Activated T-cell treated with anti-CD3 and anti-CD28 coated beads for 24 hours (primary cell): ENCODE measurements at regions not wholly inside any gene's neighbourhood (a gene's known extent, or its start where the extent isn't known, plus 50 kb on each side); places are given as distances from the start of the nearest gene placed in this dataset.

Experiments used
- DNase-seq: peaks from one replicate; pipeline ENCODE4 v3.0.0-alpha.2; 2020; ENCODE audit warnings: low read depth

DNA sequence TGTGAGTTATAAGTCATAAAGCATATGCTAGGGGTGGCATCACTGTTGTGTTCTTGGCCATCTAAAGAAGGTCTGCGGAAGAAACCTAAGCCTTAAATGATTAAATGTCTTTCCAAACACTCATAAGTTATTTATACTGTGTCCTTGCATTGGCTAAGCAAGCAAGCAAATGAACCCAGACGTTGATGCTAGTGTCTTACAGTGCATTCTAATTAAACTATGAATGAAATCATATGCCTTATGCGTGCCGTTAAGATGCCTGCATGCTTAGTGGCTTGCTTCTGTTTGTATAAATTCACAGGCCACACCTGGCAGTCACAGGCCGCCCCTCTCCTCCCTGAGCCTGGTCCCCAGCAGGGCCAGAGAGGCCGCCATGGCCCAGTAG is 49.9 kb downstream of the RIN2 start:
- DNase-seq, result no peak

- no peak for DNase-seq
Observed at GRCh38 chr20:19808498-19808897, 50.4 kb downstream of the RIN2 start.

GRCh38 chr20:19809505-19809904 is 51.4 kb downstream of the RIN2 start:
- no peak for DNase-seq

- no peak for DNase-seq
Observed at GRCh38 chr20:19811231-19811630, 53.2 kb downstream of the RIN2 start.

DNA sequence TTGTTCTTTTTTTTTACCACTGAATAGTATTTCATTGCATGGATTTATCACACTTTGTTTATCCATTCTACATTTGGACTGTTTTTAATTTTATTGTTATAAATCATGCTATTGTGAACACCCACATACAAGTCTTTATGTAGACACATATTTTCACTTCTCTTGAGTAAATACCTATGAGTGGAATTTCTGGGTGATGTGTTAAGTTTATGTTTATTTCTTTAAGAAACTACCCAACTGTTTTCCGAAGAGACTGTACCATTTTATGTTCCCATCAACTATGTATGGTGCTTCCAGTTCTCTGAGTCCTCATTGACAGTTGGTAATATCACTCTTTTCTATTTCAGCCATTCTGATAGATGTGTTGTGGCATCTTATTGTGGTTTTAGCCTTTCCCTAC is 54.0 kb downstream of the RIN2 start:
- DNase-seq, result no peak

GRCh38 chr20:19812696-19813095 is 54.6 kb downstream of the RIN2 start:
- DNase-seq, result no peak

DNA sequence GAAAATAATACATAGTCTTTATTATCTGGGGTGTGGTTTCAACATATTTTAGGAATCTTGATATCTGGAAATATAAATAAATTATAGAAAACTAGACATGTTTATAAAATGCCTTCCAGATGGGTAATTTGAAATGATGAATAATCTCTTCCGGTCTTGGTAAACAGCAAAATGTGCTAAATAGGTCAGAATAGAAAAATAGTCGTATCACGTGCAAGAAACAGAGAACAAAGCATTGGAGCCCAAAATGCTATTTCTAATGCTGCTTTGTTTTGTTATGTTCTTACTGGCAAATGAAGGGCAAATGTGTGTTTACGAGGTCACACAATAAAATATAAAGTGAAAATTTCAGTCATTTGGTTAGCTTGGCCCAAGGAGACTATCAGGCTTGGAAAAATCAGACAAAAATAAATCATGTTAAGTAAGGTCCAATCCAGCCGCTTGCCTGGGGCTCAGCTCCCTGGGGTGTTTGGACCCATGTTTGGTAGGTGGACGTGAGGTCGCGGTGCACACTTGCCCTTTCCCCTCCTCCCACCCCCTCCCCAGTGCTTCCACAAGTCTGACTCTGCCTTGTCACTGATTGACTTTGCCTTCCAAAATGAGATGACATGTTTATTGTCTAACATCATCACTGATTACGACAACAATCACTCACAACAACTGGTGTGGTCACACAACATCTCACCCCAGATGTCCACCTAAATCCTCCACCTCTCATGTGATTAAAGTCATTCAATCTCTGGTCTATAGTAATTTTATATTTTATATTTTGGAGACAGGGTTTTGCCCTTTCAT is 56.0 kb downstream of the RIN2 start:
- DNase-seq, result no peak

DNA sequence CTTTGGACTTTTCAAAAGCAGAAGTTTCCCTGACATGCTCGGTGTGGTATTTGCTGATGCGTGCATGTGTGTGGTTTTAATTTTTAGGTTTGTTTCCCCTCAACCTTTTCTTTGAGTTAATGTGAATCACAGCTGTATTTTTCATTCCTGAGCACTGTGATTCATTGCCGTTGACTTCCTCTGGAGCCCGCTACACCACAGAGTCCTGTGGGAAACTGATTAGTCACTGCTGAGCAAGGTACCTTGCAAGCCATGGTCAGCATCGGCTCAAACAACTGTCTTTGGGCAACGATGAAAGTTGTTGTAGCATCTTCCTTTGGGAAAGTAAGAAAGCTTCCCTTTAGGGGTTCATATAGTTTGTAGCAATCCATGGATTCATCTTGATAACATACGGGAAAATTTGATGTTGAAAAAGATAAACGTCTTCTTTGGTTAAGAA is 57.5 kb downstream of the RIN2 start:
- DNase-seq, result no peak

GRCh38 chr20:19816386-19816785 is 58.3 kb downstream of the RIN2 start:
- no peak for DNase-seq

DNA sequence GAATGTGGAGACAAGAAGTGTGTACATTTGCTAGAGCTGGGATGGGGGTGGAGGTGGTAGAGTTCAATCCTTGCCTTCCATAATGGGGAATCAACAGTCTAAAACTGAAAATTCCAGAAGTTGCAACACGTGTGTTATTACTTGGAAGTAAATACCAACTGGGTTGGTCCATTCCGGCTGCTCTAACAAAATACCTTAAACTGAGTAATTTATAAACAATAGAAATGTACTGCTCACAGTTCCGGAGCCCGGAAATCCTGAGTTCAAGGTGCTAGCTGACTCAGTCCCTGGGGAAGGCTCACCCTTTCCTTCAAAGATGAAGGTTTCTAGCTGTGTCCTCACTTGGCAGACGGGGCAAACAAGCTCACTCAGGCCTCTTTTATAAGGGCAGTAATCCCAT is 59.0 kb downstream of the RIN2 start:
- DNase-seq, result no peak

GRCh38 chr20:19819149-19819548 is 61.1 kb downstream of the RIN2 start:
- DNase-seq, result no peak

DNA sequence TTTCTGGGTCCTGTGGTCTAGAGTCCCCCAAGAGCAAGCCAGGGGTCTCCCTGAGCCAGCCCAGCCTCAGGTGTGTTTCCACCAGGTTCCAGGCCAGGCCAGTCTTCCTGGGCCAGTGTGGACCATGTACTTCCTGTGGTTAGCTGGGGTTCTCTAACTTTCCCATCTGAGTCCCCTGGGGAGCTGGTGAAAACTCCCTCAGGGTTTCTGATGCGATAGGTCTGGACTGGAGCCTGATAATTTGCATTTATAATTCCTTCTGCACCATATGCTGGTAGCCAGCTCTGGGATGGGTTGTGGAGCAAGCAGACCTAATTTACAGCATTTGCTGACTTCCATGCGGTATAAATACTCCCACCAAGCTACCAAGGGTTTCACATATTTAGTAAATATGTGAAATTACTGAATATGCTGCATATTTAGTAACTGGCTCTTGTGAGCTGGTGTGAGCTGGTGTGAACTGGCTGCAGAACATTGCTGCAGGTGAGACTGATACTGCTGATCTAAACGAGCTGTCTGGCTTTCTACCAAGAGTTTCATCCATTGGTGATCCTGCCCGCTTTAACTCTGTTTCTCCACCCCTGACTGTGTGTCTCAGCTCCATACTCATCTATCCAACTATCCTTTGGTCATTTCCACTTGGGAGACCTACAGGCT is 62.6 kb downstream of the RIN2 start:
- DNase-seq, result no peak

- DNase-seq, result no peak
Observed at GRCh38 chr20:19821606-19822005, 63.5 kb downstream of the RIN2 start.

DNA sequence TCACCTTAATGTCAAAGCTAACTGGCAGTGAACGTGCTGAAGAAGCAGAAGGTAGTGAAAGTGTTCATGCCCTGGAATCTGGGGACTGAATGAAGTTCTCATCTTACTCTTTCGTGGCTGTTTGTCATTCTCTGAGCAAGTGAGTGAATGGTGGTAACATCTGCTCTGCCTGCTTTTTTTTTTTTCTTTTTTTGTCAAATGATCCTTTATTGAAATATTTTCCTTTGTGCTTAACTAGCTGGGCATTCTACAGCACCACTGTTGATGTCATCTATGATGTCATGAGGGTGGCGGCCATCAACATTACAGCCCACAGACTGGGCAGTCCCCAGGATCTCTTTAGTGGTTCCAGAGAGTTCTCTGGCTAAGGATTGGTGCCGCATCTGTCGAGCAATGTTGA is 65.2 kb downstream of the RIN2 start:
- DNase-seq, result no peak

GRCh38 chr20:19823971-19824370 is 65.9 kb downstream of the RIN2 start:
- no peak for DNase-seq

DNA sequence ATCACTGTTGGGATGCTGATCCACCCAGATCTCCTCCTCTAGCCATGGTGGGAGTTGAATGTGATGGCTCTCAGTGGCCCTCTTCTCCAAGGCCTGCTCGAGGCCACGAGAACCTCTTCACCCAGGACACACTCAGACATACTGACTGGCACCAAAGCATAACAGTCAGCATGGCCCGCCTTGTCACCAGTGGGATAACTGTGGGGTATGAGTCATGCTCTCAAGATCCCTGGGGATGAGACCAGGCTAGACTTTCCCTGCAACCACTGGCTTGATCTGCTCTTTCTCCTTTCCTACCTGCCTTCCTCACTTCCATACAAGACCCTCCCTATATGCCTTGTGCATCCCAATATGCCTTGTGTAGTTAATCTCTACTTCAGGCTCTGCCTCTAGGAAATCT is 66.8 kb downstream of the RIN2 start:
- DNase-seq, result no peak

DNA sequence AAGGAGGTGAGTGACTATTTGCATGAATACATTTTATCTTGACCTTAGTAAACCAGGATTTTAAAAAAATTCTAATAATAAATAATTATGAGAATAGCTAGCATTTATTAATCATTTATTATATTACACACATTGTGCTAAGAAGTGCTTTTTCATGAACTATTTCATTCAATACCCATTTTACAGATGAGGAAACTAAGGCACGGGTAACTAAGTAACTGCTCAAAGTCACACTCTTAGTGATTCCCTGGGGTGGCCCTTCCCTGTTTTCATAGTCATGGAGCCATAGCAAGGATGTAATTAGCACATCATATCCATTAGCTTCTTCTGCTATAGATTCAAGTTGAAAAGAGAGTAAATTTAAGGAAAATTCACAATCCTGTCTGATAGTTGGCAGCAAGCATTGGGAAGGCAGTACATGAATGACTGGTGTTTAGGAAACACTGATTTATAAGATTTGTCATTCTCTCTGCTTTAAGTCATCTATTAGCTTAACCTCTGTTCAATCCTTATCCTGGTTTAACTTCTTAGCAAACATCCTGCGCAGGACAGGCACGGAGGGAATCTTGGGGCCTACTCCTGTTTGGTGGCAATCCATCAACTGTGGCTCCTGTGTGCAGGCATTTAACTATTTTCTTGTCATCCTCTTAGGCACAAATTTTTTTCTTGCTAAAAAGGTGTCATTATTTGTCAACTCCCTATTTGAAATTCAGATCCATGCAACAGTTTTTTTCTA is 68.3 kb downstream of the RIN2 start:
- DNase-seq, result no peak

GRCh38 chr20:19827818-19828217 is 69.8 kb downstream of the RIN2 start:
- DNase-seq, result no peak

- DNase-seq, result peak; percentile 17
Observed at GRCh38 chr20:19828232-19828631, 70.2 kb downstream of the RIN2 start.

DNA sequence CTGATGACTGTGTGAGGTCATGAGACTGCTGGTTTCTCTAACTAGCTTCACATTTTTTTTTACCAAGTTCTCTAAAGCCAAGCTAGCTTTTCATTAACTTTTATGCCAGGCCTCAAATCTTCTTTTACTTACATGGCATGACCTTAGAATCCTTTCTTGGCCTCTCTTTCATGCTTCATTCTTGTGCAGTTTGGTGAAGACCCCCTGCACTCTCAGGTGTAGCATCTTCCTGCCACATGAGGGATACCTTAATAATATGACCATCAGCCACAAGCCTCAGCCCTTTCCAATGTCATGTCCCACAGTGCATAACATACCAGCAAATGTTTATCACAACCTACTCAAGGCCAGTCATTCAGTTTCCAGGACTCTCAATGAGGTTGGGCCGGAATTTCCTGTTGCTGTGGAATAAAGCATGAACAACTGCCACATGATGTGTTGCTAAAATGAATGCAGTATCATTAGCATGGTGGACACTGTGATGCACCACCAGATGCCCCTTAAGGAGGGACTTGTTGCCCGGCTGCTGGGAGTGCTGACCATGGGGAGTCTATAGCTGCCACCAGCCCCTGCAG is 72.2 kb downstream of the RIN2 start:
- no peak for DNase-seq

DNA sequence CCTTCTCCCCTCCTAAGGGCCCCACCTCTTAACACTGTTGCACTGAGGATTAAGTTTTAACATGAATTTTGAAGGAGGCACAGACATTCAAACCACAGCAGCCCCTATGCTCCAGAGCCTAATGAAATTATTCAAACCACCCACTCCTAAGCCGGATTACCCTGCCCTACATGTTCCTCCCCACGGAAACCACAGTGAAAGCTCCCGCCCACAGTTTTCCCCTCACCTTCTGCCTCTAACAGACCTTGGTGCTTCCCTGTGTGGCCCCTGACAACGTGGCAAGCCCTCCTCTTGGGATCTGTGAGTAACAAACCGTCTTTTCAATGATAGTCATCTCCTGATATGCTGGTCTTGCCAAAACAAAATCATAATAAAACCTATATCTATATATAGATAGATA is 74.8 kb downstream of the RIN2 start:
- peak; percentile 18 for DNase-seq

GRCh38 chr20:19833395-19833794 is 75.3 kb downstream of the RIN2 start:
- DNase-seq, result no peak

- no peak for DNase-seq
Observed at GRCh38 chr20:19834287-19834686, 76.2 kb downstream of the RIN2 start.
